ENCODE measurements at regions not wholly inside any gene's neighbourhood (a gene's known extent, or its start where the extent isn't known, plus 50 kb on each side); places are given as distances from the start of the nearest gene placed in this dataset.

- Histone ChIP-seq H3K4me1 (ENCODE audit: low read depth) (no peaks in the 10 kb centered on the region), H3K9me3 (ENCODE audit: low read depth) (no peaks in the 10 kb centered on the region), H3K27me3 (no peaks in the 10 kb centered on the region), H3K36me3 (no peaks in the 10 kb centered on the region), H3K4me3 (no peak overlapping the region), H3K27ac (no peak overlapping the region)
- no peak for TF ChIP-seq CTCF (IDR thresholded peaks at IDR 0.05; ENCODE audit: low read depth, low read length)
- no peak for DNase-seq (ENCODE audit: low read depth in 1 of 2, low spot score in 1 of 2)
These were observed 85.3 kb upstream of the GOLGA8J start for GRCh38 chr15:29997499-29997898.

GRCh38 chr15:29994284-29994683 lies 88.5 kb upstream of the GOLGA8J start:
- H3K27ac ChIP-seq: no peak overlapping the region
- no peaks in the 10 kb centered on the region for H3K4me1 ChIP-seq (ENCODE audit: low read depth)
- H3K27me3 ChIP-seq: no peaks in the 10 kb centered on the region
- DNase-seq (ENCODE audit: low read depth in 1 of 2, low spot score in 1 of 2): no peak
- H3K36me3 ChIP-seq: no peaks in the 10 kb centered on the region
- no peak overlapping the region for H3K4me3 ChIP-seq
- no peaks in the 10 kb centered on the region for H3K9me3 ChIP-seq (ENCODE audit: low read depth)
- TF ChIP-seq CTCF (IDR thresholded peaks at IDR 0.05; ENCODE audit: low read depth, low read length): no peak

GRCh38 chr15:29990954-29991353 lies 91.8 kb upstream of the GOLGA8J start:
- no peaks in the 10 kb centered on the region for H3K36me3 ChIP-seq
- H3K9me3 ChIP-seq (ENCODE audit: low read depth): no peaks in the 10 kb centered on the region
- H3K4me1 ChIP-seq (ENCODE audit: low read depth): no peaks in the 10 kb centered on the region
- no peak for DNase-seq (ENCODE audit: low read depth in 1 of 2, low spot score in 1 of 2)
- TF ChIP-seq CTCF (IDR thresholded peaks at IDR 0.05; ENCODE audit: low read depth, low read length): no peak
- no peak overlapping the region for H3K4me3 ChIP-seq
- no peak overlapping the region for H3K27ac ChIP-seq
- no peaks in the 10 kb centered on the region for H3K27me3 ChIP-seq

GRCh38 chr15:29990035-29990434 lies 92.7 kb upstream of the GOLGA8J start:
- Histone ChIP-seq H3K27ac (no peak overlapping the region), H3K4me1 (ENCODE audit: low read depth) (no peaks in the 10 kb centered on the region), H3K36me3 (no peaks in the 10 kb centered on the region), H3K4me3 (no peak overlapping the region), H3K27me3 (no peaks in the 10 kb centered on the region), H3K9me3 (ENCODE audit: low read depth) (no peaks in the 10 kb centered on the region)
- no peak for TF ChIP-seq CTCF (IDR thresholded peaks at IDR 0.05; ENCODE audit: low read depth, low read length)
- DNase-seq (ENCODE audit: low read depth in 1 of 2, low spot score in 1 of 2): no peak

GRCh38 chr15:29988701-29989100 lies 94.1 kb upstream of the GOLGA8J start:
- no peak overlapping the region for H3K4me3 ChIP-seq
- TF ChIP-seq CTCF (IDR thresholded peaks at IDR 0.05; ENCODE audit: low read depth, low read length): no peak
- no peaks in the 10 kb centered on the region for H3K36me3 ChIP-seq
- H3K9me3 ChIP-seq (ENCODE audit: low read depth): no peaks in the 10 kb centered on the region
- H3K4me1 ChIP-seq (ENCODE audit: low read depth): no peaks in the 10 kb centered on the region
- DNase-seq (ENCODE audit: low read depth in 1 of 2, low spot score in 1 of 2): no peak
- H3K27ac ChIP-seq: no peak overlapping the region
- H3K27me3 ChIP-seq: no peaks in the 10 kb centered on the region

- no peaks in the 10 kb centered on the region for H3K36me3 ChIP-seq
- no peak for DNase-seq (ENCODE audit: low read depth in 1 of 2, low spot score in 1 of 2)
- TF ChIP-seq CTCF (IDR thresholded peaks at IDR 0.05; ENCODE audit: low read depth, low read length): no peak
- H3K9me3 ChIP-seq (ENCODE audit: low read depth): no peaks in the 10 kb centered on the region
- H3K4me1 ChIP-seq (ENCODE audit: low read depth): no peaks in the 10 kb centered on the region
- no peak overlapping the region for H3K4me3 ChIP-seq
- H3K27ac ChIP-seq: no peak overlapping the region
- no peaks in the 10 kb centered on the region for H3K27me3 ChIP-seq
These were observed 95.8 kb upstream of the GOLGA8J start for GRCh38 chr15:29986946-29987345.

All from cardiac muscle cell (in vitro differentiated cells and primary cell).